HG03460 (cell line): ENCODE measurements at regions not wholly inside any gene's neighbourhood (a gene's known extent, or its start where the extent isn't known, plus 50 kb on each side); places are given as distances from the start of the nearest gene placed in this dataset.

Experiments used
- ATAC-seq: cut with Tn5 transposase; IDR thresholded peaks from one replicate; pipeline ENCODE4 v1.9.1; 2021; ENCODE audit not compliant: unreplicated experiment

DNA sequence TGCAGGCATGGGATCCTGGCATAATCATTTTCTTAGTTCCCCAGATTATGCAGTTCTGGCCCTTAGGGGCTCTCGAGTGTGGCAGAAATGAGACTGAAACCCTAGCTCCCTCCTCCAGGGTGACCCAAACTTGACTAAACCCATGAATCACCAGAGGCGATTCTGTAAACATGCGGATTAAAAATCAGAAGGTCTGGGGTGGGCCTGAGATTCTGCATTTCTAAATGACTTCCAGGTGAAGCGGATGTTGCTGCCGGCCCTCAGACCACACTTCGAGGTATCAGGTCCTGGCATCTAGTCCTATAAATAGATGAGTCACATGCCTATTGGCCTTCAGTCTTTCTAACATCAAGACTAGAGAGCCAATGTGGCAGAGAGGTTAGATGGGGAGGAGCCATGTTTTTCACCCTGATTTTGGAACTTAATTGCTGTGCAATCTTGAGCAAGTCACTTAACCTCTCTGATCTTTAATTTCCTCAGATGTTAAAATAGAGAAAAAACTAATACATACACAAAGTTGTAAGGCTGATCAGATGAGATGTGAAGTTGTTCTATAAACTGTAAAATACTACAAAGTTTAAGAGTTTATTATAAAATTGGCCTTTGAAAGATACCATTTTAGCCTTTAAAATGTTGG is 431.2 kb downstream of the FOXO1 start:
- no peak for ATAC-seq

DNA sequence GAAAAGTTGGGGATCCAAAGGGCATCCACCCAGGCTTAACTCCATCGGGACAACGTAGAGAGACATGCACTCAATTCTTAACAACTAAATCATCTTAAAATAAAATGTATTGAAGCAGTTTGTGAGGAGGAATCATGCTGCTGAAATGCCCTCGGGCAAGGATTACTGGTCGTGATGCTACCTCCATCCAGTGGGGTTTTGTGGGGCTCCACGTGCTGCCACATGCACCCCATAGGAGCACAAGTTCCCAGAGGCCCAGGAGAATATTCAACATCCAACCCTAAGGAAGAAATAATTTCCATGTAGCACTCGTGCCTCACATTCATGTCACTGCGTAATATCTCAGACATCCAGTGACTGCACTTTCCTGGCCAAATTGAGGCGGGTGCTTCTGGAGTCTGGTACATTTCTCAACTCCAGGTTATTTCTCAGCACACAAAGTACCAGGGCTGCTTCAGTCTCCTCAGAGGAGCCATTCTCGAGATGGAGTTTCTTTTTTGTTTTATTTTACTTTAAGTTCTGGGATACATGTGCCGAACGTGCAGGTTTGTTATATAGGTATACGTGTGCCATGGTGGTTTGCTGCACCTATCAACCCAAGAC is 429.8 kb downstream of the FOXO1 start:
- ATAC-seq = no peak

DNA sequence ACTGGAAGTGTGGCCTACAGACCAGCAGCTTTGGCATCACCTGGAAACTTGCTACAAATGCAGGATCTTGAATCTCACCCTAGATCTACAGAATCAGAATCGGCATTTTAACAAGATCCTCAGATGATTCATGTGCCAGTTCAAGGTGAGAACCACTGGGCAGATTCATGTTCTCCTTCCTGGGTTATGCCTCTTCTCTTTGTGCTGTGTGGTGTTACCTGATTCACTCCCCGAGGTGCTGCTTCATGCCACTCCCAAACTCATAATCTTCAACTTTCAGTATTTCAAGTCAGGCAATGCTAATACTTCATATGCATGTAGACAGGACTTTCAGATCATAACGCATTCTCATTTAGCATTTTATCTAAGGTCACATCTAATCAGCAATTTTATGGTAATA is 427.7 kb downstream of the FOXO1 start:
- ATAC-seq = no peak

DNA sequence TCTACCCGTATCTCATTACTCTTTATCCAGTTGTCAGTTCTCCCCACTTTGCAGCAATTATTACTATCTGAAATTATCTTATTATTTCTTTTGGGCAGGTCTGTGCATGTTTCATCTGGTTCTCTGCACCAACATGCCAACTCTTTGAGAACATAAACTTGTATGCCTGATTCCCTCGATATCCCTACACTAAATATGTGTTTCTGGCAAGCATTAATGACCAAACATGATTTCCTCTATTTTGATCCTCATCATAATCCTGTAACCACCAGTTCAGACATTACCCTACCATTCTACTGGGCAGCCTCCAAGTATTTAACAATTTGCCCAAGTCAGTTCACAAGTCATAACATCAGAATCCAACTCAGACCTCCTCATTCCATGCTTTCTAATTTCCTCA is 426.1 kb downstream of the FOXO1 start:
- no peak for ATAC-seq

DNA sequence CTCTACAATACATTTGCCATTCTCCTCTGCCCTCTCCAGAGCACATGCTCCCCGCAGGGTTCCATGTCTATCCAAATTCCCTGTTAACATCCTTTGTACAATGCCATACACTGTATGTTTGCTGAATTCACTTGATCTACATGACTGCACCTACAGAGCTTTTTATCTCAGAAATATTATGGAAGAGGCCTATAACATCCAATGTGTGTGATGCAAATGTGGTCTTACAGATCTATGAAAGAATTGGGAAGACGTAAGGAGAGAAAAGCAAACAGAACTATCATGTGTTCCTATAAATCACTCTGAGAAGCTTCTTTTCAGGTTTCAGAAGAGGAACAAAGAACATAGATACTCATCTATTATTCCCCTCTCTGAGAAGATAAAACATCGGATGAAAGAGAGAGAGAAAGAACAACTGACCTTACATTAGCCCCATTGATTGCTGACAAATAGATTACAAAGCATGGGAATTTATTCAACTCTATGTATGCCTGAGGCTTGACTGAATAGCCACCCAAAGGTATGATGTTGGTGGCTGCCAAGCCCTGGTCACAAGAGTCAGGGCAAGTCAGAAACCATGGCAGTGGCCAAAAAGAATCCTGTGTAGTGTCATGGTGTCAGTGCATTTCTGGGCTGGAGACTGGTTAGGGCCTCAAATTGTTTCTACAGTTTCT is 425.2 kb downstream of the FOXO1 start:
- no peak for ATAC-seq

DNA sequence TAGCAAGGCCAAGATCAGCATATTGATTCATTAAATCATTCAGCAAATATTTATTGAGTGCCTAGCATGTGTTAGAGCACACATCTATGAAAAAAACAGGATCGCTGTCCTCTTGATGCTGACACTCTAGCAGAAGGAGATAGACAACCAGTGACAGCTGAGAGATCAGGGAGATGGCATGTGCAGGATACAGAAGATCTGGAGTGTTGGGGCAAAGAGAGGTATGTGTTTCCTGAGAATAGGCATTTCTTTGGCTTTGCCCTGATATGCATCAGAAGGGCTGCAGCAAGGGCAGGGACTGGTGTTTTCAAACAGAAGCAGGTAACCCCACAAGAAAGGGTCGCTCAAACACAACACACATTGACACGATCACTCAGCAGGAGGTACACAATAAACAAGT is 423.4 kb downstream of the FOXO1 start:
- ATAC-seq = no peak

DNA sequence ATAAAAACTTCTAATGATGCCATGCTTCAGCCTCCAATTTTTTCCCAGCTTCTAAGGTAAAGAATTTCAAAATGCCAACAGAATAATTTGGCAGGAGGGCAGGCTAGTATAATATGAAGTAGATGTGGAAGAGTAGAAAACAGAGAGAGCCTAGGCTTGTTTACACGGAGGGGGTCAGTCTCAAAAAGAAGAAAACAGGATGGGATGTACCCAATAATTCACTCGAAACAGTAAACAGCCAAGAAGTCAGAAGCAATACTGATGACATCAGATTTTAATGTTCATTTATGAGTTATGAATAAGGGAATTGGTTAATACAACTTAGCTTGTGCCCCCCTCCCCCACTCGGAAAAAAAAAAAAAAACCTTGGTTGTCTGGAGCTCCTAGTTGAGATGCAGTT is 422.5 kb downstream of the FOXO1 start:
- ATAC-seq = no peak

DNA sequence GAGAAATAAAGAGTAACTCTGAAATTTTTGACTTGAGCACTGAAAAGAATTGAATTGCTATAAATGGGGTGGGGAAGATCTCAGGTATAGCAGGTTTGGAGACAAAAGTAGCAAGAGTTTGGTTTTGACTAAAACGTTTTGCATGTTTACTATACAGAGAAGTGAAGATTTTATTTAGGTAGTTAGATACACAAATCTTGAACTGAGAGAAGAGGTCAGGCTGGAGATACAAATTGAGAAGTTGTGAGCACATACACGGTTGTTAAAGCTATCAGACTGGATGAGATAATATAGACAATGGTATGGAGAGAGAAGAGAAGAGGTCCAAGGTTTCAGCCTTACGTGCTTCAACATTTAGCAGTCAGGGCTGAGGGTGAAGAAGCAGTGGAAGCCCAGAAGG is 420.9 kb downstream of the FOXO1 start:
- ATAC-seq = no peak

DNA sequence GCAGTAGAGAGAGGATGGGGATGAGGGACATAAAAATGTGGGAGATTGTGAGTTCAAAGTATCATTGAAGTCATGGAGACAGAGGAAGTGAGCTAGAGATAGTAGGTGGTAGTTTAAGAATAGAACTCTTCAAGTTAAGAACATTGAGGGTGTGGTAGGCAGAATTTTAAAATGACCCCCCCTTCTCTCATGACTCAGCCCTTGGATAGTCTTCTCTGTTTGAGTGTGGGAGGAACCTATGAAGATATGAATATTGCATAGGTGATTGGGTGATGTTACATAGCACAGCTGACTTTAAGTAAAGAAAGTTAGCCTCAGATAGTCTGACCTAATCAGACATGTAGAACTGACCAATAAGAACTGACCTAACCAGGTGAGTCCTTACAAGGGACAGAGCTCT is 418.6 kb downstream of the FOXO1 start:
- no peak for ATAC-seq

DNA sequence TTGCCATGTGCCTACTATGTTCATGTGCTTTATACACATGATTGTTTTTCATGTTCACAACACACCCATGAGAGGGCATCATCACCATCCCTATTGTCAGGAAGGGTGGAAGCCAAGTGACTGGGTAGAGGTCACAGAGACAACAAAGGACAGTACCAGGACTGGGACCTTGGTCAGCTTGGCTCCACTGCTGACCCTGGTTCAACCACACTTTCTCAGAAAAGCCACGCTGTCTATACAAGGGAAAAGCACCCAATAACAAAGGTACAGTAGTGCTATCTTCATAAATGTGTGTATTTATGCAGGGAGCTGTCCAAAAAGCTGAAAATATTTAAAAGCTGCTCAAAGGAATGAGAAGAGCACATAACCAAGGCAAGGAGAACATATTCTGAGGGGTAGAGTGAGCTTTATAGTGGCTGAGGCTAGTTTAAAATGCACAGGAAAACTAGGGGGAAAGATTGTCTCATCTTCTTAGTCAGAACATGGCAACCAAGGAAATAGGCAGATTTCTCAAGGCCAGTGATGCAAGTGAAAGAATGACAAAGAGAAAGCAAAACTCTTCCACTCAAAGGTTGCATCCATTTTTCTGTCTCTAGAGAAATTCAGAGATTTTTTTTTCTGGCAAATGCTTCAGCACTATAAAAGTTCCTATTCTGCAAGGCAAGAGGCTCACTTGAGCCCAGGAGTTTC is 415.0 kb downstream of the FOXO1 start:
- ATAC-seq = no peak

DNA sequence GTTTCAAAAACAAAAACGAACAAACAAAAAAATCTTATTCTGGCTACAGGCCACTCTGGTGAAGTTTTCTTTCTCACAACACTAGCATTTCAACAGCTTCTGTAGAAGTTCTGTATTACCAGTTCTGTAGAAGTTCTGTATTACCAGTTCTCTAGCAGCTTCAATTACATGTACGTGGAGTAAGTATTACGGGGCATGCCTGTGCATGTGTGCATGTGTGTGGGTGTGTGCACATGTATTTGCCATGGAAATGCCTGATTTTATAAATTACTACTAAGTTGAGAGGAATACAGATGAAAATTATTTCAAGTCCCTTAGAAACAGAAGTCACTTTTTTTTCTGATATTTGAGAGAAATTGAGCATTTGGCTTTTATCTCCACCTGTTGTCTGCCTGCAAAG is 414.2 kb downstream of the FOXO1 start:
- ATAC-seq = no peak

DNA sequence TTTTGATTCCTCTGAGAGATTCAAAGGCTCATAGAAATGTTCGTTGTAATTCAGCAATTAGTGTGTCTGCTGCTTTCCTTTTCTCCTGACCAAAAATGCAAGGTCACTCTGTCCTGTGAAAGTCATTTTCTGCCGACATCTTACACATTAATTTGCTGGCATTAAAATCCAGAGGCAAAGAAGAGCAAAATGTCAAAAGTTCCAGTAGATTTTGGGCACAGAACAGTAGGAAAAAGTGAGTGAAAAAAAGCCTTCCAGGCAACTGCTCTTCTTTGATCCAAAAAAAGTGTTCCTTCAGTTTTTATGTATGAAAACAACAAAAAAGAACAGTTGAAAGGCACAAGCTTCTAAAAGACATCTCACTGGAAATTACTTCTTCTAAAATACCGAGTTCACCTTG is 413.8 kb downstream of the FOXO1 start:
- ATAC-seq = no peak

DNA sequence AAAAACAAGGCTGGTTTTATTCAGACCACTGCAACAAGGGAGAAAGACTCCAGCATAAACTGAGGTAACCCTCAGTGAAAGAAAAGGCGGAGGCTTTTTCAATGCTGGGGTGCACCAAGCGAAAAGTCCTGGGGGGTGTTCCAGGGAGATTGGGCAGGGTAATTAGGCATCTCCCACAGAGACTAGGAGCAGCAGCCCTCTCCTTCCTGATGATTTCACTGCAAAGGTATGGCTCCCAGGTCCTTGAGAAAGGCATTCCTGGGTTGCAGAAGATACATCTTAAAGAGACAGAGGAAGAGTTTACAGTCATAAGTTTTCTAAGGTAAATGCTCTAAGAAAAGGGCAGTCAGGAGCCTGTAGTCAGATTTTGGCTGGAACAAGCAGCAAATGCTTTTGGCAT is 412.0 kb downstream of the FOXO1 start:
- ATAC-seq = no peak

DNA sequence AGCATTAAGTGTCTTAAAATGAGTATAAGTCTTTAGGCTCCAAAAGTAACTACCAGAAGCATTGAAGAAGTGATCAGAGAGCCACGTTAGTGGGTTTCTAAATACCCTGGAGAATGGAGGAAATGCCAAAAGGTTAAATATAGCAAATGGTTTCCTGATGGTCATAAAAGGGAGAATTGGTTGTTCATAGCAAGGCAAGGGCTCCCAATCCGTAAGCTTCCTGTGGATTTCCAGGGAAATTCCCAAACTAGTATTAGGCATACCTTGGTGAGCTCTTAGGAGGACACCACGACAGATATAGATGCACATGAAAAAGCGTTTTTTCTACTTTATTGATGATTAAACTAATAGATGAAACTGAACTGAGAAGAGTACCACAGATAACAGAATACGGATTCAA is 410.9 kb downstream of the FOXO1 start:
- no peak for ATAC-seq

DNA sequence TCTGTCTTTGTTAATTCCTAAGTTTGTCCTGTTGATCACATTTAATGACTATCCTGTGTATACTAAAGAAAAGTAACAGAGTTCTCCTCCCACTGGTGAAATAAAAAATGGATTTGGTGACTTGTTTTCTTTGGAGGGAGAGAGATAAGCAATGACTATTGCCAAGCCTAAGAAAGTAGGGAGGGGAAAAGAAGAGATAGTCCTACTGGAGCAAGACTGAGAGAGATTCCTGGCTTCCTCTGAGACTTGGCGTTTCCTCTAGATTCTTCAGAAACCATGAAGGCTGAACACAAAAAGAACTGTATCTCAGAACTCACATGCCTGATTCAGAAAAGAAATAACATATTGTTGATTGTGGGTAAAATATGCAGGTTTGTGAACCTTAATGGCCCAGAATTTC is 406.5 kb downstream of the FOXO1 start:
- no peak for ATAC-seq

DNA sequence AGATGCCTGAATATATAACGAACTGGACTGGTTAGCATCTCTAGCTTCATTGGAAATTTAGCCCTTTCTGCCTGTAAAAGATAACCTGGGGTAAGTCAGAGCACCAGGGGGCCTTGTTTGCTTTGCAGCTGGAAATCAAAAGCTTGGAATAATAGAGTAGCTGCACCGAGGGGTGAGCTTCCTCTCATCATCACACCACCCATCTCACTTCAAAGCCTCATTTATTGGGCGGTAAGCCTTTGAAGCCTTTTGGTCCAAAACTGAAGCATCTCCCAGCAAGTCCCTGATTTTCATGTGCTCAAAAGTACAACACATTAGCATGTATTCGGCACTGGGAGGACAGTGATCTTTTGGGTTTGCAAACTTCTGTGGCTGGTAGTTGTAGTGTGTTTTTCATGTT is 405.1 kb downstream of the FOXO1 start:
- ATAC-seq = no peak

DNA sequence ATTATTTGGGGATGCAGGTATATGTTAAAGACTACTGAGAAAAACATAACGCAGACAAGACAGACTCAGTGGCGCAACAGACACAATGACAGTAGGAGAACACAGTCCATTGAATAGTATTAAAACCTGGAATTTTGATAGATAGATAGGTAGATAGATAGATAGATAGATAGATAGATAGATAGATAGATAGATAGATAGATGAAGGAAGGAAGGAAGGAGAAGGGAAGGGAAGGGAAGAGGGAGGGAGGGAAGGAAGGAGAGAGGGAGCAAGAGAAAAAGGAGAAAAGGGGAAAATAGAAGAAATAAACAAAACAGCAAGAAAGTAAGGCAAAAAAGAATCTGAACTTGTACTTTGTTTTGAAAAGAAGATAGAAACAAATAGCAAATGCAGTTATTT is 404.5 kb downstream of the FOXO1 start:
- ATAC-seq = no peak

DNA sequence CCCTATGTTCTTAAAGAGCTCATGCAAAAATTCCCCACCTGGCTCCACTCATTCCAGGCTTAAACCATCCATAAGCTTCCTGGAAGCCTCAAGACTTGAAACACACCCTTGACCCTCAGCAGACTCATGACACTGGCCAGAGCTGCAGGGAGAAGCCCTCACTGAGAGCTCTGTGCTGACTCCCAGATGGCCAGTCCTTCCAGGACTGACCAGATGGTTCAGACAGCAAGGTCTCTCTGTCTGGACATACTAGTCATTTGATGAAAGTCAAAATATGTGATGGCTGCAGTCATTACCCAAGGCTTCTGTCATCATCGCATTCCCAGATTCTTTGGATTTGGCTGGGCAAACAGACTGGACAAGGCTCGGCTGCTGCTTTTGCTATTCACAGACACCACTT is 397.4 kb downstream of the FOXO1 start:
- ATAC-seq = no peak

DNA sequence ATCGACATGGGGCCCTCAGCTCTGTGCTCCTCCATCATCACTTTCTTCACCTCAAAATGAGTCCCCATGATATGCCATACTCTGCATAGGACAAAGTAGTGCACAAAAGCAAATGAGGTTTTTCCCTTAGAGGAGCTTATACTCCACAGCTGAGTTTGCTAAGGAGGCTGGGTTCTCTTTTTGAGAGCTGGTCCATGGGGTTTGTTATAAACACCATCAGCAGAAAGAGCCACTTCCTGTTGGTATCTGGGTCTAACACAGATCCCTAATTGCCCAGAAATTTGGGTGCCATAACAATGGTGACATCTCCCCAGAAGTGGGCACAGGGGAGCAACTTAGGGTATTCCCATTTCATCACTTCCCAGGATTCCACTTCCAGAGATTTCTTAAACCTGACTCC is 395.7 kb downstream of the FOXO1 start:
- no peak for ATAC-seq

DNA sequence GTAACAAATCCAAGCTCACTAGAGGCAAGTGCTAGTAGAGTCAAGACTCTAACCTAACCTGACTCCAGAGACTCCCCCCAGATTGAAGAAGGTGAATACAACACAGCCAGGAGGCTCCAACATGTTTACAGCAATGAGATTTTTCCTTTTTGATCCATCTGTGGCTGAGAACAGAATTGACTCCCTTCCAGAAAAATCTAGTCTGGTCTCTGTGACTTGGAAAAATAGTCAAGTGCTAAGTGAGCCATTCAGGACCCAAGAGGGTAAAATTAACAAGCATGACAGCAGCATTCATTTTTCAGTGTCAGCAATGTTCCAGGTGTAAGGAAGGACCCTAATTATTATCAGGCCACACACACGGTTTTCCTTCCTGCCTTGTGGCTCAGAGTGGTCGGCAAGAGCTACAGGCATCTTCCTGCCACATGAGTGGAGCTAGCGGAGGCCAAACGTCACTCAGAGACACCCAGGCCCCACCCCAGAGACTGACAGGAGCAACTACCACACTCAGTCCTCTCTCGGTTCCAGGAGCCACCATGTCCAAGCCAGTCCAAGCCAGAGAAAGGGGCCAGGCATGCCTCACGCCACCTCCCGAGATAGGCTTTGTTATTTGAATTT is 395.1 kb downstream of the FOXO1 start:
- no peak for ATAC-seq

DNA sequence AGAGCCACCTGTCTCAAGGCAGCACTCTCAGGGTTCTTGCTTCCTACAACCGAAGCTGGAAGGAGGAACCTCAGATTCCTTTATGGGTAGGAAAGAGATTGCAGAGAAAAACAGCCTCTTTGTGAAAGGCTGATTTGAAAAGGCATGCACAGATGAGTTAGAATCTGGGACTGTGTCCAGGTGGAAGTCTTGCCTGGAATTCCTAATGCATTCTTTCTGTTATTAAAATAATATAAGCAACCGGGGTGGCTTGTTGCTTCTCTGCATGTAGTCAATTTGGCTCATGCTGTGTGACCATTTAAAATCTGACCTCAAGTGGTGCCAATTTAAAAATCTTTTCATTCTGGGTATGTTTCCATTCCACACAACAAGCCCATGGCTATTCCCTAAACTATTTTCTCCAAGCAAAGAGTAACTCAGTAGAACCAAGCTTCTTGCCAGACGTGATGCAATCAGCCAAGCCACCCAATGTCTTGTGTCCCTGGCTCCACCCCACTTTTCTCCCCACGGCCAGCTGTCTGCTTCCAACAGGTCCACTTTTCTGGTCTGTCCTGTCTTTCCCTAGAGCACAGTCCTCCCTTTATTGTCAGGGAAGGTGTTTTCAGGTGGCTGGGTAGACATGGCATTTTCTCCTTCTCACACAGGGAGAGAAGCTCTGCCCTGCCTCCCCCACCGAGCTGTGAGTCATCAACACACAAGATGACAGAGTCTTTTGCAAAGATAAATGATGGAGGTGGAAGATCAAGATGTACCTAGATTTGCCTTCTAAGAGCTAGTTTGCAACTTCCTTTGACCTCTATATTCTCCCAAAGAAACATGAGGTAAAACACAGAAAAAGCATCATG is 394.3 kb downstream of the FOXO1 start:
- ATAC-seq = no peak
